Stimulated activated naive B cell treated with anti-CD40 and anti-IgM and Interleukin-4, amounts not matched to agents 10 μg/mL and 1 μg/mL and 100 μg/mL, for 72 hours (primary cell): ENCODE measurements at regions not wholly inside any gene's neighbourhood (a gene's known extent, or its start where the extent isn't known, plus 50 kb on each side); places are given as distances from the start of the nearest gene placed in this dataset.

Experiments
- ATAC-seq, 2 donors: fragments of 150-1000 bp; cut with Tn5 transposase; replicated peaks; 2 replicates each; pipeline ENCODE4 v1.10.0; 2021; ENCODE audit warnings: moderate library complexity in 1 of 2
- DNase-seq: peaks from one replicate; pipeline ENCODE4 v3.0.0; 2021
- H3K27ac Mint-ChIP-seq: one replicate; pipeline ENCODE4 v1.8.0; 2022; ENCODE audit warnings: mild to moderate bottlenecking, mixed read lengths
- H3K27me3 Mint-ChIP-seq, 2 donors: one replicate each; pipeline ENCODE4 v1.8.0; 2022; ENCODE audit warnings: mixed read lengths in 2 of 2
- H3K36me3 Mint-ChIP-seq, 2 donors: one replicate each; pipeline ENCODE4 v1.8.0; 2022; ENCODE audit warnings: mixed read lengths in 2 of 2, mild to moderate bottlenecking in 1 of 2
- H3K4me1 Mint-ChIP-seq, 2 donors: one replicate each; pipeline ENCODE4 v1.8.0; 2022; ENCODE audit warnings: mixed read lengths in 2 of 2, mild to moderate bottlenecking in 1 of 2
- H3K4me3 Mint-ChIP-seq, 2 donors: one replicate each; pipeline ENCODE4 v1.8.0; 2022; ENCODE audit warnings: mild to moderate bottlenecking in 2 of 2, mixed read lengths in 2 of 2, moderate library complexity in 1 of 2
- H3K9me3 Mint-ChIP-seq, 2 donors: one replicate each; pipeline ENCODE4 v1.8.0; 2022; ENCODE audit warnings: mixed read lengths in 2 of 2, mild to moderate bottlenecking in 1 of 2

- Mint-ChIP-seq H3K27me3 (peaks cover 0 to 4% of the 10 kb centered on the region in 2 donors), H3K36me3 (no peaks in the 10 kb centered on the region), H3K9me3 (no peaks in the 10 kb centered on the region), H3K27ac (no peak overlapping the region), H3K4me3 (no peak overlapping the region), H3K4me1 (peaks cover 0 to 1% of the 10 kb centered on the region in 2 donors)
- no peak for ATAC-seq
- DNase-seq: no peak
Observed at GRCh38 chr13:32910530-32910929, 105.7 kb upstream of the KL start.

DNA sequence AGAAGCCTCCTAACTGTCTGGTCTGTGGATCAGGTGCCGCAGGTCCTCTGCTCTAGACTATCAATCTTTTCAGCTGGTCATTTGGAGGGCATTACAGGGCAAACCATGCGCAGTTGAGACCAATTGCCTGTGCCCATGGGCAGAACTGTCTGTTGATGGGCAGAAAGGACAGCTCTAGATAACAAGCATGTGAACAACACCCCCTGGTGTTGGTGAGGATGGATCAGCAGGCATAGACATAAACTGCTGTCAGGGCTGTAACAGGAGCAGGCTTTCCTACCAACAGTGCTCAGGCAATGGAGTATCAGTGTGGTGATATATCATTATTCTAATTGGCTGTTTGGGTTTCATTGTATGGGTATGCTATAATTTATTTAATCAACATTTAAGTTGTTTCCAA, 104.7 kb upstream of the KL start:
- Mint-ChIP-seq H3K36me3 (no peaks in the 10 kb centered on the region), H3K9me3 (peaks cover 0 to 1% of the 10 kb centered on the region in 2 donors), H3K27ac (no peak overlapping the region), H3K27me3 (peaks cover 0 to 4% of the 10 kb centered on the region in 2 donors), H3K4me3 (no peak overlapping the region), H3K4me1 (no peaks in the 10 kb centered on the region)
- peak; percentile 64 to 69 for ATAC-seq
- DNase-seq: no peak

GRCh38 chr13:32914686-32915085, 101.5 kb upstream of the KL start:
- H3K27me3 Mint-ChIP-seq: peaks cover 0 to 4% of the 10 kb centered on the region in 2 donors
- no peak for DNase-seq
- peaks cover 4 to 5% of the 10 kb centered on the region in 2 donors for H3K9me3 Mint-ChIP-seq
- no peak overlapping the region for H3K4me3 Mint-ChIP-seq
- H3K27ac Mint-ChIP-seq: no peak overlapping the region
- ATAC-seq: no peak
- H3K4me1 Mint-ChIP-seq: no peaks in the 10 kb centered on the region
- no peaks in the 10 kb centered on the region for H3K36me3 Mint-ChIP-seq

DNA sequence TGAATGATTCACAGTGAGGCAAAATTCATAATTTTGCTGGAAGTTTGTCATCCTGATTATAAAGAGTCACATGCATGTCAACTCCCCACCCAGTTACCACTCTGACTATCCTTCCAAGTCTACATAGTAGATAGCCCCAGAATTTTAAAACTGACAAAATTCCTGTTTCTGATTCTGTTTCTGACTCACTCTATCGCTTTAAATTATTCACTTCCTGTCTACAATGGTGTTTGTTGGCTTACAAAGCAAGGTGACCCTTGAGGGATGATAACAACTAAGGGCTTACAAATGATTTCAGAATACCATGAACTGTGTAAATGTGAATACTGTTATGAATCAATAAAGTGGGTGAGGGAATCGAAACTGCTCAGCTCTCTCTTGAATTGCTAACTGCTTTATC, 98.7 kb upstream of the KL start:
- Mint-ChIP-seq H3K4me3 (no peak overlapping the region), H3K4me1 (no peaks in the 10 kb centered on the region), H3K9me3 (peaks cover 4 to 5% of the 10 kb centered on the region in 2 donors), H3K36me3 (no peaks in the 10 kb centered on the region), H3K27me3 (peaks cover 0 to 4% of the 10 kb centered on the region in 2 donors), H3K27ac (no peak overlapping the region)
- peak in 1 of 2 donors; percentile 56 for ATAC-seq
- DNase-seq: no peak

DNA sequence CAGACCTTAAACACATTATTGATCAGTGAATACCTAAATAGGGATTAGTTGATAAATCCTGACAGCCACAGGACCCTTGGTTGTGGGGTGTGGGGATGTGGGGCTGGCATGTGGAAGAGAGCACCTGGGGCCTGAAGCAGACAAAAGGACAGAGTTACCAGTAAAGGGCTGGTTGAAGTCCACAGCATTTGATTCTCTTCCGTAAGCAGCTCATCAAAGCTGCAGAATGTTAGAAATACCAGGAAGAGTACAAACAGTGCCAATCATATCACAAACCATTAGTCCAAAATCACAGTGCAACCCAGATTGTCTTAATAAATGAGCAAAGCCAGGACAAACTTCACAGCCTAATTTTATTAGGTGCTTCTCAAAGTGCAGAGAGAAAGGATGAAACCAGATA, 92.5 kb upstream of the KL start:
- H3K27me3 Mint-ChIP-seq: no peaks in the 10 kb centered on the region
- H3K4me3 Mint-ChIP-seq: no peak overlapping the region

DNA sequence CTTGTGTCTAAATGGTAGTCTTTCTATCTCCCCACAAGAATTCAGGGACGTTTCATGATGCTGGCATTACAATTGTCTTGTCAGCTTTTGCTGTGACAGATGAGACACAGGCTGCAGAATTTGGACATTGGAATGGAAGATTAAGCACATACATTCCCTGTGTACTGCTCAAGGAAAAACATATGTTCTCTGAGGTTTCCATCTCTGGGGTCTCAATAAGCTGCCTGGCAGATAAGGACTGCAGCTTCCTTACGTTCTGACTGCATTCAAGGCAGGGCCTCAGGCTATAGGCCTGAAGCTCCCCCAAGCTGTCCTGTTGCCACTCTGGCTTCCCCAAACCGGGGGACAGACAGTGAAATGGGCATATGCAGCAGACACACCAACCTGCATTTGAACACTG, 91.3 kb upstream of the KL start:
- Mint-ChIP-seq H3K9me3 (no peaks in the 10 kb centered on the region), H3K36me3 (no peaks in the 10 kb centered on the region), H3K27ac (no peak overlapping the region), H3K27me3 (no peaks in the 10 kb centered on the region), H3K4me3 (no peak overlapping the region), H3K4me1 (no peaks in the 10 kb centered on the region)
- DNase-seq (no peak), ATAC-seq (no peak)

More for the DNA sequence above, 92.5 kb upstream of the KL start:
- ATAC-seq: no peak
- no peaks in the 10 kb centered on the region for H3K36me3 Mint-ChIP-seq
- H3K27ac Mint-ChIP-seq: no peak overlapping the region
- no peaks in the 10 kb centered on the region for H3K4me1 Mint-ChIP-seq
- no peak for DNase-seq
- H3K9me3 Mint-ChIP-seq: no peaks in the 10 kb centered on the region

DNA sequence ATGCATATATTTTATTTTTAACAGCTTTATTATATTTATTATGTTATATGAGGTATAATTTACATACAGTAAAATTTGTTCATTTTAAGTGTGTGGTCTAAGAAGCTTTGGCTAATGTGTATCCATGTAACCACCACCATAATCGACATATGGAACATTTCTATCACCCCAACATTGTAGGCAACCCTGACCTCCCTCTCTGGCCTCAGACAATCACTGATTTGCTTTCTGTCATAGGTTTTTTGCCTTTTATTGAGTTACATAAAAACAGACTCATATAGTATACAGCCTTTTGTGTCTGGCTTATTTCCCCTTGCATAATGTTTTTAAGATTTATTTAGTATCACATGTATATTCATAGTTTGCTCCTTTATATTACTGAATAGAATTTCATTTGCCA, 90.7 kb upstream of the KL start:
- H3K27me3 Mint-ChIP-seq: no peaks in the 10 kb centered on the region
- no peak for DNase-seq
- H3K27ac Mint-ChIP-seq: no peak overlapping the region
- H3K36me3 Mint-ChIP-seq: no peaks in the 10 kb centered on the region
- no peaks in the 10 kb centered on the region for H3K9me3 Mint-ChIP-seq
- no peaks in the 10 kb centered on the region for H3K4me1 Mint-ChIP-seq
- no peak overlapping the region for H3K4me3 Mint-ChIP-seq
- ATAC-seq: no peak

DNA sequence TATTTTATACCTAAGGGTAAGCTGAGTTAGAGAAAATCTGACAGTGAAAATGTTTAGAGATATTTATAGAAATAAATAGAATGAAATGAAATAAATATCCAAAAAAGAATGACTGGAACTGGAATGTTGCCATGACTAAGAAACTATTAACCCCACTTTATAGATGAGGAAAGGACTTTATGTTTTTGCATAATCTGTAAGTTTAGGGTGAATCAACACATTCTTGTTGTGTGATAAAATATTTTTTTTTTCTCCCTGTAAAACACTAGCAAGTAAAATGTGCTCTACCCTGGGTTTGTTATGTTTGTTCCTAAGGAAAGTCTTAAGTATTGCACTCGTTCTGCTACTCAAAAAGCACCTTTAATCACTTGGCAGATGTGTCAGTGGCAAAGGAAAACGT, 83.8 kb upstream of the KL start:
- H3K9me3 Mint-ChIP-seq: peaks cover 3 to 4% of the 10 kb centered on the region in 2 donors
- DNase-seq (no peak), ATAC-seq (no peak)
- H3K4me3 Mint-ChIP-seq: no peak overlapping the region
- peaks cover 9 to 18% of the 10 kb centered on the region in 2 donors for H3K27me3 Mint-ChIP-seq
- no peak overlapping the region for H3K27ac Mint-ChIP-seq
- H3K4me1 Mint-ChIP-seq: no peaks in the 10 kb centered on the region
- H3K36me3 Mint-ChIP-seq: no peaks in the 10 kb centered on the region

DNA sequence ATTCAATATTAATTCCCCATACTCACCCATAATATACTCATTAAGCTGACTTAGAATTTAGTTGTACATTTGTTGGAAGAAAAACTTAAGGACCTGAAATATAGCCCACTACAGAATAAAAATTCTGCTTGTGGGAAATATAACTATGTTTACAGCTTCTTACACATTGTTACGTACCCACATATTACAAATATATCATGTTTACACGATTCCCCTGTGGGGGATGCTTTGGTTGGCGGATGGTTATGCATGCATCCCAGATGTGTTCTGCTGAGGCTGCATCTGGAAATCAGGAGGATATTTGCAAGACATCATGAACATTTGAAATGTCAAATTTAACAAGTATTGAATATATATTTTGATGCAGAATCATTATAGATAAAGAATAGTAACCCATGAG, 79.5 kb upstream of the KL start:
- no peaks in the 10 kb centered on the region for H3K4me1 Mint-ChIP-seq
- ATAC-seq (no peak), DNase-seq (no peak)
- peaks cover 10 to 20% of the 10 kb centered on the region in 2 donors for H3K27me3 Mint-ChIP-seq
- no peaks in the 10 kb centered on the region for H3K36me3 Mint-ChIP-seq
- no peak overlapping the region for H3K27ac Mint-ChIP-seq
- H3K4me3 Mint-ChIP-seq: no peak overlapping the region
- H3K9me3 Mint-ChIP-seq: peaks cover 4 to 9% of the 10 kb centered on the region in 2 donors

GRCh38 chr13:32938314-32938713, 77.9 kb upstream of the KL start:
- Mint-ChIP-seq H3K27me3 (peaks cover 14 to 19% of the 10 kb centered on the region in 2 donors), H3K27ac (no peak overlapping the region), H3K4me1 (no peaks in the 10 kb centered on the region), H3K36me3 (no peaks in the 10 kb centered on the region), H3K4me3 (no peak overlapping the region), H3K9me3 (peaks cover 1 to 5% of the 10 kb centered on the region in 2 donors)
- ATAC-seq (no peak), DNase-seq (no peak)

DNA sequence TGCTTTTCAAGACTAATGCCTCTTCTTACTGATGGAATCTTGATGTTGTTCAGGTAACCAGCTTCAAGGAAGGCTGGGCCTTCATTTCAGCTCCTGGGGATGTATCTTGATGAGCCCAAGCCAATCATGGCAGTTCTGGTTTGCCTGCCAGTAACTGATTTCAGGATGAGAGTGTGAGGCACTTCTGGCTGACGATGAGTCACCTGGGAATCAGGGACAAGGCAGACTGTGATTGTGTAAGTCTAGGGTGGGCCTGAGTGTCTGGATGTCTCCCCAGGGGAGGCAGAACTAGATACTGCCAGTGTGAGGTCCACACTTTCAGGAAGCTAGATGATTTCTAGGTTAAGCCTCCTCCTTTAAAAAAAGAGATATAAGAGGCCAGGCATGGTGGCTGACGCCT, 77.3 kb upstream of the KL start:
- Mint-ChIP-seq H3K36me3 (no peaks in the 10 kb centered on the region), H3K27me3 (peaks cover 13 to 14% of the 10 kb centered on the region in 2 donors), H3K4me3 (no peak overlapping the region), H3K27ac (no peak overlapping the region), H3K9me3 (peaks cover 1 to 5% of the 10 kb centered on the region in 2 donors), H3K4me1 (no peaks in the 10 kb centered on the region)
- no peak for DNase-seq
- ATAC-seq: no peak

DNA sequence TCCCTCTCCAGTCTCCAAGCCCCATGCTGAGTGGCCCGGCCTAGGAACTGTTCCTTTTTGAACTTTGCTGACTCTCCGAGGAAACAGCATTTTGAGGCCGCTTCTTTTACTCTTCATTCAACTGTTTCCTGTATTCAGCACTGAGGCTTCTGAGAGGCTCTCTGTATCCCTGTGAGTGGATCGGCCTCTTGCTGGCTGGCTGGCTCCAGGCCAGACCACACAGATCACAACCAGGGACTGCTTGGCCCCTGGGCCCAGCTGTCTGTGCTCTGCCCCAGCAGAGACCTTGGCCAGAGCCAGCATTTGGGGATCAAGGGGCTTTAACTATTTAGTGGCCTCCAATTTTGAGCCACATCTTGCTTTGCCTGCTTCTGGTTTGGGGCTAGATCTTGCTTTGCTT, 75.6 kb upstream of the KL start:
- Mint-ChIP-seq H3K4me3 (no peak overlapping the region), H3K27ac (no peak overlapping the region), H3K4me1 (no peaks in the 10 kb centered on the region), H3K9me3 (peaks cover 1 to 5% of the 10 kb centered on the region in 2 donors), H3K27me3 (peaks cover 8 to 11% of the 10 kb centered on the region in 2 donors), H3K36me3 (no peaks in the 10 kb centered on the region)
- DNase-seq (no peak), ATAC-seq (no peak)

DNA sequence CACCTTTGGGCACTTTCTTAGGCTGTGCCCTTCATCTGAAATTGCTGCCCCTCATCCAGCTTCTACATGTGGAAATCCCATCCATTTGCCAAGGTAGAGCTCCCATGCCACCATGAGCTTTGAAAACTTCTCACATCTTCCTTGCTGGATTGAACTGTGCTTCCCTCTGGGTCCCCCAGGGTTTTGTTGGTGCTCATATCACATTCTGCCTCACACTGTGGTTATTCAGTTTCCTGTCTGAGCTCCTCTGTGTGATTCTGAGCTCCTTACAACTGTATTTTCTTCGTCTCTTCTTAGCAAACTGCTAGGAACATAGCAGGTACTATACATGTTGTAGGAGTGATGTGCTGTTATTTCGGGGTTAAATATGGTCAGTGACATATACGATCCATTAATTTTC, 74.9 kb upstream of the KL start:
- H3K4me1 Mint-ChIP-seq: no peaks in the 10 kb centered on the region
- peaks cover 1 to 5% of the 10 kb centered on the region in 2 donors for H3K9me3 Mint-ChIP-seq
- no peaks in the 10 kb centered on the region for H3K36me3 Mint-ChIP-seq
- no peak overlapping the region for H3K4me3 Mint-ChIP-seq
- DNase-seq (no peak), ATAC-seq (no peak)
- no peak overlapping the region for H3K27ac Mint-ChIP-seq
- peaks cover 4 to 5% of the 10 kb centered on the region in 2 donors for H3K27me3 Mint-ChIP-seq

DNA sequence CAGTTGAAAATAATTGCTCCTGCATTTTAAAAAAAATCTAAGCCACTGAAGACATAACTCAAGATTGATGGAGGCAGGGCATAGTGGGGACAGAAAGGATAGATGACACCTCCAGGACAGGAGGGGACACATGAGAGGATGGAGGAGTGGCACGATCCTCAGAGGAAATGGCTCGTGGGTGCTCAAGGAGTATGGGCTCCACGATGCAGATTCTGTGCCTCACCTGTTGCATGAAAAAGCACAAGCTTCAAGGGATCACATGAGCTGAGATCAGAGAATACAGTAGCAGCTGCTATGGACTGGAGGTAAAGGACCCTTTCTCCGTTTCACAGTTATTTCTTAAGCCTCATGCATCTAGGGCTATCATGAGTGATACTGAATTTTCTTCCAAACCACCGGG, 69.7 kb upstream of the KL start:
- ATAC-seq: no peak
- no peak for DNase-seq
- Mint-ChIP-seq H3K4me3 (no peak overlapping the region), H3K36me3 (no peaks in the 10 kb centered on the region), H3K4me1 (no peaks in the 10 kb centered on the region), H3K27ac (no peak overlapping the region), H3K9me3 (no peaks in the 10 kb centered on the region), H3K27me3 (peaks cover 3 to 5% of the 10 kb centered on the region in 2 donors)

DNA sequence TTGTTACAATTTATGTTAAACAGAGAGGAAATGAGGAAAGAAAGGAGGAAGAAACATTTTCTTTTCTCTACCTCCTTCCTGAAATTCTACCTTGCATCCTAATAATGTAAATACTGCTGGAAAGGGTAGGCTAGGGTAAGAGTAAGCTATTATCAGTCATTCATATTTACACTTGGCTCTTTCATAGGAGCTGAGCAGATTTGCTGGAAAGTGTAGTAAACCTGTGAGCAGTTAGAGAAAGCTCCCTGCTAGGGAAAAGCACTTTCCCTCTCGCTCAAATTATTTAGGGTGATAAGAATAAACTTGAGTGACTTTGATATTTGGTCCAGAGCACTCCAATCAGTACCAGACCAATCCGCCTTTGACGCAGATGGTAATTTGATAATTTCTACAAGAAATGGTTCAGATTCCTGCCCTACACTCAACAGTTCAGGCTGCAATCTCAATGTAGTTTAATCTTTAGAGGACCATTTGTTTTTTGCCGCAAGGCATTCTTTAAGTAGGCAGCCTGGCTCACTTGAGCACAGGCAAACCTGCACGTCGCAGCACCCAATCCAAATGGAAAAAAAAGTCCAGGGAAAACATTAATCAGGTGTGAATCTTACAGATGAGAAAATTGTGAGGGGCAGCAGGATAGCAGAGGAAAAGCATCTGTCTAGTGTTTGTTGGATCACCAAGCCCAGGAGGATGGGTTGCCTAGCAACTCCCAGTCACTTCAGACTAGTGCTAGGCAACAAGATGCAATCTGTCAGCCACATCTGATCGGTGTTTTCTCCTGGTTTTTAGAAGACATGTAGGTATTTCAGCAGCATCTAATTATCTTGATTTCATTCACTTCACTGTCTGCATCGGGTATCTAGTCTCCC, 68.6 kb upstream of the KL start:
- Mint-ChIP-seq H3K36me3 (no peaks in the 10 kb centered on the region), H3K27me3 (no peaks in the 10 kb centered on the region)

More for the DNA sequence above, 68.6 kb upstream of the KL start:
- H3K27ac Mint-ChIP-seq: no peak overlapping the region
- no peaks in the 10 kb centered on the region for H3K4me1 Mint-ChIP-seq
- ATAC-seq (no peak), DNase-seq (no peak)
- no peaks in the 10 kb centered on the region for H3K9me3 Mint-ChIP-seq
- H3K4me3 Mint-ChIP-seq: no peak overlapping the region
